ENCODE measurements at regions not wholly inside any gene's neighbourhood (a gene's known extent, or its start where the extent isn't known, plus 50 kb on each side); places are given as distances from the start of the nearest gene placed in this dataset.

DNA sequence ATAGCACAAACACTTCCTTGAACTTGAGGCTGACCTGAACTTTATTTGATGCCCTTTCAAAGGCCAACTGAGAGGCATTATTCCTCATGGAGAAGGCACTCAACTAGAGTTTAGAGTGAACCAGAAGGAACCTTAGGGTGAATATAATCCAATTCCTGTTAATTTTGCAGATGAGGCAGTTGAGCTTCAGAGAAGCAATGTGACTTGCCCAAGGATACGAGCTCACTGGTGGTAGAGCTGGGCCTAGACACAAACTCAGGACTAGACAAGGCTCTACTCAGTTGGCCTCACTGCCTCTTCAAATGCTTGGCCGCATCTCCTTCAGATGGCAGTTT is 172.7 kb upstream of the ADAMTS9 start:
- TF ChIP-seq, protein P1, sequence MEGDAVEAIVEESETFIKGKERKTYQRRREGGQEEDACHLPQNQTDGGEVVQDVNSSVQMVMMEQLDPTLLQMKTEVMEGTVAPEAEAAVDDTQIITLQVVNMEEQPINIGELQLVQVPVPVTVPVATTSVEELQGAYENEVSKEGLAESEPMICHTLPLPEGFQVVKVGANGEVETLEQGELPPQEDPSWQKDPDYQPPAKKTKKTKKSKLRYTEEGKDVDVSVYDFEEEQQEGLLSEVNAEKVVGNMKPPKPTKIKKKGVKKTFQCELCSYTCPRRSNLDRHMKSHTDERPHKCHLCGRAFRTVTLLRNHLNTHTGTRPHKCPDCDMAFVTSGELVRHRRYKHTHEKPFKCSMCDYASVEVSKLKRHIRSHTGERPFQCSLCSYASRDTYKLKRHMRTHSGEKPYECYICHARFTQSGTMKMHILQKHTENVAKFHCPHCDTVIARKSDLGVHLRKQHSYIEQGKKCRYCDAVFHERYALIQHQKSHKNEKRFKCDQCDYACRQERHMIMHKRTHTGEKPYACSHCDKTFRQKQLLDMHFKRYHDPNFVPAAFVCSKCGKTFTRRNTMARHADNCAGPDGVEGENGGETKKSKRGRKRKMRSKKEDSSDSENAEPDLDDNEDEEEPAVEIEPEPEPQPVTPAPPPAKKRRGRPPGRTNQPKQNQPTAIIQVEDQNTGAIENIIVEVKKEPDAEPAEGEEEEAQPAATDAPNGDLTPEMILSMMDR (IDR thresholded peaks at IDR 0.05): no peak
- no peak for TF ChIP-seq EP300 (IDR thresholded peaks at IDR 0.05)
- TF ChIP-seq POLR2A (IDR thresholded peaks at IDR 0.05): no peak

Data from ovary (tissue), 3 donors.